K562 (cell line): ENCODE measurements at regions not wholly inside any gene's neighbourhood (a gene's known extent, or its start where the extent isn't known, plus 50 kb on each side); places are given as distances from the start of the nearest gene placed in this dataset.

Source experiments
- CEBPB ChIP-seq: fragments of 450-650 bp; IDR thresholded peaks from 2 replicates; pipeline ENCODE4 v1.6.1; 2016; ENCODE audit warnings: missing genetic modification characterization, missing compliant biosample characterization
- CEBPG ChIP-seq, 3 experiments: fragments of 200-800 bp in 1 of 3; sonication (Bioruptor generic) in 1 of 3; sonication (generic) in 1 of 3; formaldehyde crosslinking in 1 of 3; IDR thresholded peaks in 2 of 3; conservative IDR thresholded peaks in 1 of 3; 2 replicates each; pipeline versions ENCODE4 v1.6.1 to v1.8.0; 2016 to 2022; ENCODE audit warnings: missing compliant biosample characterization in 2 of 3, missing genetic modification characterization in 2 of 3, mild to moderate bottlenecking in 1 of 3, missing genetic modification reagents in 1 of 3
- DMBX1 ChIP-seq: fragments of 250-450 bp; sonication (Bioruptor Pico); IDR thresholded peaks from 2 replicates; pipeline ENCODE4 v1.8.0; 2022; ENCODE audit warnings: inconsistent platforms, mild to moderate bottlenecking, moderate library complexity, borderline replicate concordance
- DPF2 ChIP-seq: fragments of 450-650 bp; IDR thresholded peaks from 2 replicates; pipeline ENCODE4 v1.6.1; 2016
- EZH2 ChIP-seq: IDR thresholded peaks from 2 replicates; pipeline ENCODE4 v1.6.1; 2012; ENCODE audit warnings: low read depth, mild to moderate bottlenecking, inconsistent platforms, low read length, borderline replicate concordance
- FOXJ2 ChIP-seq: fragments of 200-800 bp; sonication (Bioruptor generic); IDR thresholded peaks from 2 replicates; pipeline ENCODE4 v1.6.1; 2016; ENCODE audit warnings: missing genetic modification characterization, missing compliant biosample characterization
- GTF2E2 ChIP-seq: fragments of 200-800 bp; sonication (Bioruptor generic); IDR thresholded peaks from 2 replicates; pipeline ENCODE4 v1.6.1; 2016; ENCODE audit warnings: missing genetic modification characterization, missing compliant biosample characterization
- JUND ChIP-seq, 2 experiments: IDR thresholded peaks; 2 replicates in 1 of 2; 3 replicates in 1 of 2; pipeline ENCODE4 v1.6.1; 2011; ENCODE audit warnings: borderline replicate concordance in 2 of 2, low read depth in 2 of 2, low read length in 2 of 2, improper control_type of control experiment in 1 of 2, missing biosample characterization in 1 of 2, missing genetic modification characterization in 1 of 2, missing genetic modification reagents in 1 of 2
- NFRKB ChIP-seq: fragments of 450-650 bp; IDR thresholded peaks from 2 replicates; pipeline ENCODE4 v1.6.1; 2016; ENCODE audit warnings: low read depth
- POLR2B ChIP-seq: fragments of 450-650 bp; IDR thresholded peaks from 2 replicates; pipeline ENCODE4 v1.6.1; 2018; ENCODE audit warnings: low read depth; ENCODE audit not compliant: partially characterized antibody
- RBFOX2 ChIP-seq: fragments of 200-400 bp; formaldehyde crosslinking; IDR thresholded peaks from 2 replicates; pipeline ENCODE4 v1.6.1; 2017; ENCODE audit warnings: low read depth, mild to moderate bottlenecking, low read length, moderate library complexity
- SMARCA4 ChIP-seq: fragments of 450-650 bp; IDR thresholded peaks from 2 replicates; pipeline ENCODE4 v1.6.1; 2016
- SOX6 ChIP-seq: fragments of 450-650 bp; IDR thresholded peaks from 2 replicates; pipeline ENCODE4 v1.6.1; 2014; ENCODE audit warnings: mild to moderate bottlenecking
- THRA ChIP-seq: fragments of 450-650 bp; IDR thresholded peaks from 2 replicates; pipeline ENCODE4 v1.6.1; 2017; ENCODE audit warnings: mild to moderate bottlenecking, moderate library complexity
- ZNF57 ChIP-seq: fragments of 450-650 bp; formaldehyde crosslinking; IDR thresholded peaks from 2 replicates; pipeline ENCODE4 v1.4.0; 2020; ENCODE audit warnings: mild to moderate bottlenecking, moderate library complexity
- ZNF655 ChIP-seq: fragments of 250-450 bp; sonication (Bioruptor Pico); IDR thresholded peaks from 2 replicates; pipeline ENCODE4 v1.5.0; 2021
- ZNF79 ChIP-seq: fragments of 250-450 bp; sonication (Bioruptor Pico); IDR thresholded peaks from 2 replicates; pipeline ENCODE4 v1.4.0; 2020; ENCODE audit warnings: low read depth, mild to moderate bottlenecking, moderate library complexity
- ZSCAN32 ChIP-seq: fragments of 450-650 bp; formaldehyde crosslinking; IDR thresholded peaks from 2 replicates; pipeline ENCODE4 v1.4.0; 2020; ENCODE audit warnings: mild to moderate bottlenecking, moderate library complexity
- TF ChIP-seq, protein P1 (sequence below): fragments of 250-450 bp; sonication (Bioruptor Pico); IDR thresholded peaks from 2 replicates; pipeline ENCODE4 v1.5.0; 2020; ENCODE audit warnings: mild to moderate bottlenecking
- TF ChIP-seq, protein P2 (sequence below): fragments of 450-650 bp; IDR thresholded peaks from 2 replicates; pipeline ENCODE4 v1.6.1; 2014; ENCODE audit warnings: low read depth, mild to moderate bottlenecking, moderate library complexity, borderline replicate concordance
- TF ChIP-seq, protein P3 (sequence below): fragments of 450-650 bp; formaldehyde crosslinking; IDR thresholded peaks from 2 replicates; pipeline ENCODE4 v1.4.0; 2020; ENCODE audit warnings: mild to moderate bottlenecking, moderate library complexity

DNA sequence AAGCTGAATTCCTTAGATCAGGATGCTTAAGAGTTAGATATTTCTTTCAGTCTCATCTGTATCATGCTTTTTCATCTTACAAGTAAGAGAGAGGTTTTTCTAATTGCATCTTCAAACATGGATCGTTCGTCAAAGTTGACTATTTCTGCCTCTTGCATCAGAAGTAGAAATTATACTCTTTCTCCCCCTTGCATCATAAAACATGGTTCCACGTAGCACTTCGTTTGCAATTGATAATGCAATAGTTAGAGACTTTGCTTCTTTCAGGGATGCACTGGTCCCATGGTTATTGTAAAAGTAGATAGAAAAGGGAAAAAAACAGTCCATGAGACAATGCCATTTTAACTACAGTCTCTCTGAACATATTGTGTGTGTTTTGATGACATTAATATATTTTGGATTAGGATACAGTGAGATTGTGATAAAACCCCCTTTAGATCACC is 75.1 kb upstream of the PARD3B start (continued):
- TF ChIP-seq GTF2E2 (tag) (peak; percentile 82), POLR2B (no peak), THRA (no peak), RBFOX2 (0 out of 2 replicates have a peak, but pooled peaks have one; percentile 12), JUND (IDR thresholded peaks at IDR 0.05; ENCODE audit: borderline replicate concordance, low read depth, low read length) (peak; percentile 80), JUND (tag; IDR thresholded peaks at IDR 0.05; ENCODE audit: borderline replicate concordance, low read depth, low read length) (peak; percentile 71; the same call in 2 of the 3 replicates), ZNF57 (CRISPR knock-in tag) (no peak), FOXJ2 (tag) (peak; percentile 76), DPF2 (peak; percentile 25; the same call in 1 of the 2 replicates), ZNF655 (no peak), ZSCAN32 (CRISPR knock-in tag) (peak; percentile 90), ZNF79 (0 out of 2 replicates have a peak, but pooled peaks have one; percentile 57), CEBPG (CRISPR knock-in tag; IDR thresholded peaks at IDR 0.05) (peak; percentile 76), CEBPG (tag; conservative IDR thresholded peaks at IDR 0.05 in 1 of 2, IDR thresholded peaks at IDR 0.05 in 1 of 2) (peak; percentile 96 to 99), EZH2 (no peak), NFRKB (peak; percentile 69; the same call in 1 of the 2 replicates), CEBPB (tag) (peak; percentile 78), DMBX1 (CRISPR knock-in tag) (peak; percentile 53; the same call in 1 of the 2 replicates), SOX6 (peak; percentile 41), SMARCA4 (peak; percentile 52; the same call in 1 of the 2 replicates)
- TF ChIP-seq, protein P1, sequence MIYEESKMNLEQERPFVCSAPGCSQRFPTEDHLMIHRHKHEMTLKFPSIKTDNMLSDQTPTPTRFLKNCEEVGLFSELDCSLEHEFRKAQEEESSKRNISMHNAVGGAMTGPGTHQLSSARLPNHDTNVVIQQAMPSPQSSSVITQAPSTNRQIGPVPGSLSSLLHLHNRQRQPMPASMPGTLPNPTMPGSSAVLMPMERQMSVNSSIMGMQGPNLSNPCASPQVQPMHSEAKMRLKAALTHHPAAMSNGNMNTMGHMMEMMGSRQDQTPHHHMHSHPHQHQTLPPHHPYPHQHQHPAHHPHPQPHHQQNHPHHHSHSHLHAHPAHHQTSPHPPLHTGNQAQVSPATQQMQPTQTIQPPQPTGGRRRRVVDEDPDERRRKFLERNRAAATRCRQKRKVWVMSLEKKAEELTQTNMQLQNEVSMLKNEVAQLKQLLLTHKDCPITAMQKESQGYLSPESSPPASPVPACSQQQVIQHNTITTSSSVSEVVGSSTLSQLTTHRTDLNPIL (CRISPR knock-in tag): 0 out of 2 replicates have a peak, but pooled peaks have one; percentile 27
- TF ChIP-seq, protein P2, sequence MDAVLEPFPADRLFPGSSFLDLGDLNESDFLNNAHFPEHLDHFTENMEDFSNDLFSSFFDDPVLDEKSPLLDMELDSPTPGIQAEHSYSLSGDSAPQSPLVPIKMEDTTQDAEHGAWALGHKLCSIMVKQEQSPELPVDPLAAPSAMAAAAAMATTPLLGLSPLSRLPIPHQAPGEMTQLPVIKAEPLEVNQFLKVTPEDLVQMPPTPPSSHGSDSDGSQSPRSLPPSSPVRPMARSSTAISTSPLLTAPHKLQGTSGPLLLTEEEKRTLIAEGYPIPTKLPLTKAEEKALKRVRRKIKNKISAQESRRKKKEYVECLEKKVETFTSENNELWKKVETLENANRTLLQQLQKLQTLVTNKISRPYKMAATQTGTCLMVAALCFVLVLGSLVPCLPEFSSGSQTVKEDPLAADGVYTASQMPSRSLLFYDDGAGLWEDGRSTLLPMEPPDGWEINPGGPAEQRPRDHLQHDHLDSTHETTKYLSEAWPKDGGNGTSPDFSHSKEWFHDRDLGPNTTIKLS: peak; percentile 86
- TF ChIP-seq, protein P3, sequence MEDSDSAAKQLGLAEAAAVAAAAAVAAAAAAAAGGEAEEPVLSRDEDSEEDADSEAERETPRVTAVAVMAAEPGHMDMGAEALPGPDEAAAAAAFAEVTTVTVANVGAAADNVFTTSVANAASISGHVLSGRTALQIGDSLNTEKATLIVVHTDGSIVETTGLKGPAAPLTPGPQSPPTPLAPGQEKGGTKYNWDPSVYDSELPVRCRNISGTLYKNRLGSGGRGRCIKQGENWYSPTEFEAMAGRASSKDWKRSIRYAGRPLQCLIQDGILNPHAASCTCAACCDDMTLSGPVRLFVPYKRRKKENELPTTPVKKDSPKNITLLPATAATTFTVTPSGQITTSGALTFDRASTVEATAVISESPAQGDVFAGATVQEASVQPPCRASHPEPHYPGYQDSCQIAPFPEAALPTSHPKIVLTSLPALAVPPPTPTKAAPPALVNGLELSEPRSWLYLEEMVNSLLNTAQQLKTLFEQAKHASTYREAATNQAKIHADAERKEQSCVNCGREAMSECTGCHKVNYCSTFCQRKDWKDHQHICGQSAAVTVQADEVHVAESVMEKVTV: 0 out of 2 replicates have a peak, but pooled peaks have one; percentile 19
